ENCODE measurements at regions not wholly inside any gene's neighbourhood (a gene's known extent, or its start where the extent isn't known, plus 50 kb on each side); places are given as distances from the start of the nearest gene placed in this dataset.
"Not testable (repeated sequence)": the region's sequence is repeated elsewhere in the genome, so short reads cannot be mapped to it uniquely, and the experiment has no call there.

DNA sequence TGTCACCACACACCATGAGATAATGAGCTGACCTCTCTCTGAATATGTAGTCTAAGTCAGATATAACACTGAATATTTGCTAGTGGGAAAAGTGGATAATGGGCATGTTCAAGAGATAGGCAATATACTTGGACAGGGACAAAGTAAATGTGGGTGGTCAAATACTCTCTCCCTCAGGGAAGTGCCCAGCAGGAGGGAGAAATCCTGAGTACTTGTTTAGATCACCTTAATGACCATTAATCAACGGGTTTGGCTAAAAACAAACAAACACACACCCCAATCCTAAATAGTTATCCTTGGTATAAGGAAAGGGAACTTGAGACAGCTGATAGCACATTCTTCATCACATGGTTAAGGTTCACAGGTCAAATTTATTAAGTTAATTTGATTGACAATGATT lies 933.5 kb downstream of the C4orf33 start:
- no peak overlapping the region for H3K27ac ChIP-seq (ENCODE audit: low read length)
- H4K20me1 ChIP-seq (ENCODE audit: insufficient read depth, low read length): no peaks in the 10 kb centered on the region
- TF ChIP-seq EZH2 (IDR thresholded peaks at IDR 0.05; ENCODE audit: borderline replicate concordance, low read depth, low read length, severe bottlenecking): no peak
- TF ChIP-seq, protein P1, sequence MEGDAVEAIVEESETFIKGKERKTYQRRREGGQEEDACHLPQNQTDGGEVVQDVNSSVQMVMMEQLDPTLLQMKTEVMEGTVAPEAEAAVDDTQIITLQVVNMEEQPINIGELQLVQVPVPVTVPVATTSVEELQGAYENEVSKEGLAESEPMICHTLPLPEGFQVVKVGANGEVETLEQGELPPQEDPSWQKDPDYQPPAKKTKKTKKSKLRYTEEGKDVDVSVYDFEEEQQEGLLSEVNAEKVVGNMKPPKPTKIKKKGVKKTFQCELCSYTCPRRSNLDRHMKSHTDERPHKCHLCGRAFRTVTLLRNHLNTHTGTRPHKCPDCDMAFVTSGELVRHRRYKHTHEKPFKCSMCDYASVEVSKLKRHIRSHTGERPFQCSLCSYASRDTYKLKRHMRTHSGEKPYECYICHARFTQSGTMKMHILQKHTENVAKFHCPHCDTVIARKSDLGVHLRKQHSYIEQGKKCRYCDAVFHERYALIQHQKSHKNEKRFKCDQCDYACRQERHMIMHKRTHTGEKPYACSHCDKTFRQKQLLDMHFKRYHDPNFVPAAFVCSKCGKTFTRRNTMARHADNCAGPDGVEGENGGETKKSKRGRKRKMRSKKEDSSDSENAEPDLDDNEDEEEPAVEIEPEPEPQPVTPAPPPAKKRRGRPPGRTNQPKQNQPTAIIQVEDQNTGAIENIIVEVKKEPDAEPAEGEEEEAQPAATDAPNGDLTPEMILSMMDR (IDR thresholded peaks at IDR 0.05; ENCODE audit: borderline replicate concordance, extremely low read depth, low read length, poor library complexity, severe bottlenecking): no peak
- no peaks in the 10 kb centered on the region for H3K9me3 ChIP-seq (ENCODE audit: insufficient read depth, low read length, severe bottlenecking)
- ATAC-seq (ENCODE audit: insufficient read depth, low read depth) (no peak), DNase-seq (no peak)
- no peak overlapping the region for H3K4me3 ChIP-seq (ENCODE audit: low read depth in 1 of 2, low read length in 2 of 2)
- peaks cover 9% of the 10 kb centered on the region for H3K4me1 ChIP-seq (ENCODE audit: insufficient read depth, low read length)
- H3K36me3 ChIP-seq (ENCODE audit: insufficient read depth, low read length): no peaks in the 10 kb centered on the region
- H3K9ac ChIP-seq (ENCODE audit: low read depth, low read length): no peak overlapping the region
- H2AFZ ChIP-seq (ENCODE audit: low read depth, low read length): no peak overlapping the region
- no peak overlapping the region for H3K4me2 ChIP-seq (ENCODE audit: insufficient read depth, low read length)
- H3K79me2 ChIP-seq (ENCODE audit: insufficient read depth, low read length): no peaks in the 10 kb centered on the region
- no peaks in the 10 kb centered on the region for H3K27me3 ChIP-seq (ENCODE audit: insufficient read depth, low read length, poor library complexity)

DNA sequence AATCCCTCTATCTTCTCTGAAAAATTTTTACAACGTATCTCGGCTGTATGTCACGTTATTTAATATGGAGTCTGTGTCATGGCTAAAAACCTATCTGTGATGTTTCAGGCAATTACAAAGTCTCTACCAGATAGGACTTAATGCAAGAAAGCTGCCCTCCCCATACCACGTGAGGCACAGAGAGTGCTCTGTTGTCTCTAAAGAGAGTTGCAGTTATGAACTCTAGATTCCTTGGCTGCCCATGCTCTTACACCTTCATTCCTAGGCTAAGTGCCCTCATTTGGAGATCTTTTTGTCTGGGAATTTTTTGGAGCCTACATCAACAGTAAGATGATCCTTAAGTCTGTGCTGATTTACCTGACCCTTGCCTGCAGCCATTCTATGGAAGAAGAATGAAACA lies 935.9 kb downstream of the C4orf33 start:
- H4K20me1 ChIP-seq (ENCODE audit: insufficient read depth, low read length): no peaks in the 10 kb centered on the region
- no peak overlapping the region for H3K27ac ChIP-seq (ENCODE audit: low read length)
- no peaks in the 10 kb centered on the region for H3K9me3 ChIP-seq (ENCODE audit: insufficient read depth, low read length, severe bottlenecking)
- DNase-seq (no peak), ATAC-seq (ENCODE audit: insufficient read depth, low read depth) (no peak)
- H3K79me2 ChIP-seq (ENCODE audit: insufficient read depth, low read length): no peaks in the 10 kb centered on the region
- TF ChIP-seq EZH2 (IDR thresholded peaks at IDR 0.05; ENCODE audit: borderline replicate concordance, low read depth, low read length, severe bottlenecking): no peak
- TF ChIP-seq, protein P1 (IDR thresholded peaks at IDR 0.05; ENCODE audit: borderline replicate concordance, extremely low read depth, low read length, poor library complexity, severe bottlenecking): no peak
- H3K36me3 ChIP-seq (ENCODE audit: insufficient read depth, low read length): no peaks in the 10 kb centered on the region
- no peak overlapping the region for H3K4me2 ChIP-seq (ENCODE audit: insufficient read depth, low read length)
- no peaks in the 10 kb centered on the region for H3K27me3 ChIP-seq (ENCODE audit: insufficient read depth, low read length, poor library complexity)
- no peak overlapping the region for H3K4me3 ChIP-seq (ENCODE audit: low read depth in 1 of 2, low read length in 2 of 2)
- H3K4me1 ChIP-seq (ENCODE audit: insufficient read depth, low read length): no peaks in the 10 kb centered on the region
- peak overlapping the region; percentile 56; the same call in 1 of the 2 replicates for H2AFZ ChIP-seq (ENCODE audit: low read depth, low read length)
- H3K9ac ChIP-seq (ENCODE audit: low read depth, low read length): no peak overlapping the region

DNA sequence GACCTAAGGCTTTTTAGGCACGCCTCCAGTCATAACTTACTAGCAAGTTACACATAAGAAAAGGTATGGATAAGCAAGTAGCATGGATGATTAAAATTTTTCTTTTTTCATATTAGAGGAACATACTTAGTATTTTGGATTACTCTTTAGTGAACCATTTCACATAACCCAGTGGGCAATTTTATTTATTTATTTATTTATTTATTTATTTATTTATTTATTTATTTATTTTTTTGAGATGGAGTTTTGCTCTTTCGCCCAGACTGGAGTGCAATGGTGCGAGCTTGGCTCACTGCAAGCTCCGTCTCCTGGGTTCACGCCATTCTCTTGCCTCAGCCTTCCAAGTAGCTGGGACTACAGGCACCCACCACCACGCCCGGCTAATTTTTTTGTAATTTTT lies 937.7 kb downstream of the C4orf33 start:
- not testable (repeated sequence) for ATAC-seq (ENCODE audit: insufficient read depth, low read depth); H3K27me3 ChIP-seq (ENCODE audit: insufficient read depth, low read length, poor library complexity); DNase-seq; H3K9me3 ChIP-seq (ENCODE audit: insufficient read depth, low read length, severe bottlenecking); H3K36me3 ChIP-seq (ENCODE audit: insufficient read depth, low read length); H3K4me1 ChIP-seq (ENCODE audit: insufficient read depth, low read length); H2AFZ ChIP-seq (ENCODE audit: low read depth, low read length); H3K4me3 ChIP-seq (ENCODE audit: low read depth in 1 of 2, low read length in 2 of 2); H3K9ac ChIP-seq (ENCODE audit: low read depth, low read length); H3K4me2 ChIP-seq (ENCODE audit: insufficient read depth, low read length); H3K27ac ChIP-seq (ENCODE audit: low read length); H3K79me2 ChIP-seq (ENCODE audit: insufficient read depth, low read length); H4K20me1 ChIP-seq (ENCODE audit: insufficient read depth, low read length)

DNA sequence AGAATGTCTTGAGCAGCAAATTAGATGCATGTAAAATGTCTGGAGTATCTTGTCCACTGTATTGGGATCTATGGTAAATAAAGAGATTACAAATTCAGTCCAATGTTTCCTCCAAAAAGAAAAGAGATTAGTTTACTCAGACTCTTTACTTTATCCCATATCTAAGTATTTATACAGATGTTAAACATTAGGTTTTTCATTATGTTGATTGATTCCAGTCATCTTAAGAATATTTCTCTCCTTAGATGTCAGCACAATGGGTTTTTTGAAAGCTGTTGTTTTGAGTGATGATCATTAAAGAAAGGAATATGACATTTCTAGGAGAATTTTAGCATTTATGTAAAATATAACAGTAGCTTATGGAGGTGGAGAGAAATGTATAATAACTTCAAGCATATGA lies 938.9 kb downstream of the C4orf33 start:
- H3K4me3 ChIP-seq (ENCODE audit: low read depth in 1 of 2, low read length in 2 of 2): no peak overlapping the region
- no peaks in the 10 kb centered on the region for H3K4me1 ChIP-seq (ENCODE audit: insufficient read depth, low read length)
- H3K27ac ChIP-seq (ENCODE audit: low read length): no peak overlapping the region
- no peak overlapping the region for H2AFZ ChIP-seq (ENCODE audit: low read depth, low read length)
- DNase-seq (no peak), ATAC-seq (ENCODE audit: insufficient read depth, low read depth) (no peak)
- H4K20me1 ChIP-seq (ENCODE audit: insufficient read depth, low read length): no peaks in the 10 kb centered on the region
- H3K36me3 ChIP-seq (ENCODE audit: insufficient read depth, low read length): no peaks in the 10 kb centered on the region
- no peaks in the 10 kb centered on the region for H3K79me2 ChIP-seq (ENCODE audit: insufficient read depth, low read length)
- H3K9me3 ChIP-seq (ENCODE audit: insufficient read depth, low read length, severe bottlenecking): no peaks in the 10 kb centered on the region
- no peak overlapping the region for H3K9ac ChIP-seq (ENCODE audit: low read depth, low read length)
- no peaks in the 10 kb centered on the region for H3K27me3 ChIP-seq (ENCODE audit: insufficient read depth, low read length, poor library complexity)
- H3K4me2 ChIP-seq (ENCODE audit: insufficient read depth, low read length): no peak overlapping the region
- TF ChIP-seq, protein P1 (IDR thresholded peaks at IDR 0.05; ENCODE audit: borderline replicate concordance, extremely low read depth, low read length, poor library complexity, severe bottlenecking): no peak
- TF ChIP-seq EZH2 (IDR thresholded peaks at IDR 0.05; ENCODE audit: borderline replicate concordance, low read depth, low read length, severe bottlenecking): no peak

All from DND-41 (cell line).